ENCODE measurements at regions not wholly inside any gene's neighbourhood (a gene's known extent, or its start where the extent isn't known, plus 50 kb on each side); places are given as distances from the start of the nearest gene placed in this dataset.

GRCh38 chr10:2099321-2099720 is 362.0 kb upstream of the ADARB2 start:
- no peak overlapping the region for H3K27ac ChIP-seq
- H3K4me1 ChIP-seq, result no peaks in the 10 kb centered on the region
- intact Hi-C loops (cut with DNase I; ENCODE audit: low total_unique reads), result no loop called here
- H3K27me3 ChIP-seq, result no peaks in the 10 kb centered on the region
- TF ChIP-seq CTCF (IDR thresholded peaks at IDR 0.05) (no peak), POLR2A (IDR thresholded peaks at IDR 0.05) (no peak), POLR2AphosphoS5 (IDR thresholded peaks at IDR 0.05) (no peak)
- H3K36me3 ChIP-seq, result no peaks in the 10 kb centered on the region
- H3K9me3 ChIP-seq, result no peaks in the 10 kb centered on the region
- no peak overlapping the region for H3K4me3 ChIP-seq
- DNase-seq (ENCODE audit: low spot score in 2 of 2), result no peak

GRCh38 chr10:2097937-2098336 is 360.6 kb upstream of the ADARB2 start:
- no peaks in the 10 kb centered on the region for H3K4me1 ChIP-seq
- no peak for DNase-seq (ENCODE audit: low spot score in 2 of 2)
- no peak overlapping the region for H3K4me3 ChIP-seq
- H3K9me3 ChIP-seq, result no peaks in the 10 kb centered on the region
- intact Hi-C loops (cut with DNase I; ENCODE audit: low total_unique reads), result no loop called here
- TF ChIP-seq POLR2AphosphoS5 (IDR thresholded peaks at IDR 0.05), result no peak
- no peak for TF ChIP-seq CTCF (IDR thresholded peaks at IDR 0.05)
- no peak for TF ChIP-seq POLR2A (IDR thresholded peaks at IDR 0.05)
- H3K36me3 ChIP-seq, result no peaks in the 10 kb centered on the region
- H3K27me3 ChIP-seq, result no peaks in the 10 kb centered on the region
- H3K27ac ChIP-seq, result no peak overlapping the region

- DNase-seq (ENCODE audit: low spot score in 2 of 2), result no peak
- TF ChIP-seq POLR2AphosphoS5 (IDR thresholded peaks at IDR 0.05) (no peak), CTCF (IDR thresholded peaks at IDR 0.05) (no peak), POLR2A (IDR thresholded peaks at IDR 0.05) (no peak)
- intact Hi-C loops (cut with DNase I; ENCODE audit: low total_unique reads), result no loop called here
- H3K4me1 ChIP-seq, result no peaks in the 10 kb centered on the region
- H3K27ac ChIP-seq, result no peak overlapping the region
- no peaks in the 10 kb centered on the region for H3K9me3 ChIP-seq
- no peaks in the 10 kb centered on the region for H3K36me3 ChIP-seq
- no peak overlapping the region for H3K4me3 ChIP-seq
- H3K27me3 ChIP-seq, result no peaks in the 10 kb centered on the region
These were observed 356.8 kb upstream of the ADARB2 start for GRCh38 chr10:2094171-2094570.

GRCh38 chr10:2083591-2083990 is 346.3 kb upstream of the ADARB2 start:
- Histone ChIP-seq H3K27me3 (no peaks in the 10 kb centered on the region), H3K9me3 (no peaks in the 10 kb centered on the region), H3K4me1 (no peaks in the 10 kb centered on the region), H3K27ac (no peak overlapping the region), H3K36me3 (no peaks in the 10 kb centered on the region), H3K4me3 (no peak overlapping the region)
- intact Hi-C loops (cut with DNase I; ENCODE audit: low total_unique reads), result no loop called here
- TF ChIP-seq CTCF (IDR thresholded peaks at IDR 0.05) (no peak), POLR2A (IDR thresholded peaks at IDR 0.05) (no peak), POLR2AphosphoS5 (IDR thresholded peaks at IDR 0.05) (no peak)
- DNase-seq (ENCODE audit: low spot score in 2 of 2), result no peak

- intact Hi-C loops (cut with DNase I; ENCODE audit: low total_unique reads), result no loop called here
- Histone ChIP-seq H3K9me3 (no peaks in the 10 kb centered on the region), H3K36me3 (no peaks in the 10 kb centered on the region), H3K27me3 (no peaks in the 10 kb centered on the region), H3K4me1 (no peaks in the 10 kb centered on the region), H3K27ac (no peak overlapping the region), H3K4me3 (no peak overlapping the region)
- no peak for DNase-seq (ENCODE audit: low spot score in 2 of 2)
- TF ChIP-seq CTCF (IDR thresholded peaks at IDR 0.05) (no peak), POLR2AphosphoS5 (IDR thresholded peaks at IDR 0.05) (no peak), POLR2A (IDR thresholded peaks at IDR 0.05) (no peak)
These were observed 344.2 kb upstream of the ADARB2 start for GRCh38 chr10:2081501-2081900.
